DMS114 treated with DMSO at 0.1 percent for 48 hours (cell line): ENCODE measurements at regions not wholly inside any gene's neighbourhood (a gene's known extent, or its start where the extent isn't known, plus 50 kb on each side); places are given as distances from the start of the nearest gene placed in this dataset.
"Not testable (repeated sequence)": the region's sequence is repeated elsewhere in the genome, so short reads cannot be mapped to it uniquely, and the experiment has no call there.

Experiments
- DNase-seq: peaks from one replicate; lab custom pipeline; 2025; ENCODE audit not compliant: unreplicated experiment; lab: John Stamatoyannopoulos, UW

- DNase-seq: no peak
Measured at GRCh38 chr9:18261181-18261580, 212.8 kb upstream of the ADAMTSL1 start.

- DNase-seq: no peak
Measured at GRCh38 chr9:18263377-18263776, 210.6 kb upstream of the ADAMTSL1 start.

GRCh38 chr9:18268381-18268780 lies 205.6 kb upstream of the ADAMTSL1 start:
- no peak for DNase-seq

GRCh38 chr9:18269561-18269960 lies 204.4 kb upstream of the ADAMTSL1 start:
- DNase-seq: no peak

GRCh38 chr9:18274693-18275092 lies 199.3 kb upstream of the ADAMTSL1 start:
- DNase-seq: no peak

- DNase-seq: no peak
Measured at GRCh38 chr9:18275313-18275990, 198.5 kb upstream of the ADAMTSL1 start.

GRCh38 chr9:18281291-18281690 lies 192.7 kb upstream of the ADAMTSL1 start:
- no peak for DNase-seq

- no peak for DNase-seq
Measured at GRCh38 chr9:18294229-18294628, 179.7 kb upstream of the ADAMTSL1 start.

- DNase-seq: no peak
Measured at GRCh38 chr9:18296702-18297055, 177.3 kb upstream of the ADAMTSL1 start.

GRCh38 chr9:18297056-18297841 lies 176.7 kb upstream of the ADAMTSL1 start:
- no peak for DNase-seq

- no peak for DNase-seq
Measured at GRCh38 chr9:18299449-18299848, 174.5 kb upstream of the ADAMTSL1 start.

- DNase-seq: not testable (repeated sequence)
Measured at GRCh38 chr9:18305167-18305806, 168.7 kb upstream of the ADAMTSL1 start.

GRCh38 chr9:18314316-18314715 lies 159.6 kb upstream of the ADAMTSL1 start:
- no peak for DNase-seq

GRCh38 chr9:18317896-18318295 lies 156.1 kb upstream of the ADAMTSL1 start:
- DNase-seq: no peak

- DNase-seq: no peak
Measured at GRCh38 chr9:18319918-18320445, 154.0 kb upstream of the ADAMTSL1 start.

- no peak for DNase-seq
Measured at GRCh38 chr9:18324928-18325745, 148.8 kb upstream of the ADAMTSL1 start.

GRCh38 chr9:18325746-18326011 lies 148.3 kb upstream of the ADAMTSL1 start:
- DNase-seq: not testable (repeated sequence)

GRCh38 chr9:18327121-18327520 lies 146.8 kb upstream of the ADAMTSL1 start:
- no peak for DNase-seq

- DNase-seq: no peak
Measured at GRCh38 chr9:18330401-18331309, 143.3 kb upstream of the ADAMTSL1 start.

GRCh38 chr9:18331310-18331684 lies 142.7 kb upstream of the ADAMTSL1 start:
- DNase-seq: no peak
